H9 (cell line): ENCODE measurements at regions not wholly inside any gene's neighbourhood (a gene's known extent, or its start where the extent isn't known, plus 50 kb on each side); places are given as distances from the start of the nearest gene placed in this dataset.

Experiments used
- DNase-seq: peaks from one replicate; pipeline ENCODE4 v3.0.0-alpha.2; 2017
- H2AFZ ChIP-seq: one replicate; pipeline ENCODE4 v1.6.1; 2013; ENCODE audit warnings: mild to moderate bottlenecking, low read length, control low read depth, moderate library complexity
- H2AK5ac ChIP-seq: 2 replicates; pipeline ENCODE4 v1.6.1; 2013; ENCODE audit warnings: low read length, control low read depth, mixed read lengths; ENCODE audit not compliant: insufficient read length
- H2BK120ac ChIP-seq: one replicate; pipeline ENCODE4 v1.6.1; 2013; ENCODE audit warnings: low read depth, mild to moderate bottlenecking, low read length, control low read depth, inconsistent platforms; ENCODE audit not compliant: poor library complexity, severe bottlenecking
- H2BK12ac ChIP-seq: 2 replicates; pipeline ENCODE4 v1.6.1; 2013; ENCODE audit warnings: low read length, control low read depth, mixed read lengths, low read depth; ENCODE audit not compliant: insufficient read length
- H2BK15ac ChIP-seq: 2 replicates; pipeline ENCODE4 v1.6.1; 2013; ENCODE audit warnings: low read depth, low read length, control low read depth
- H2BK20ac ChIP-seq: one replicate; pipeline ENCODE4 v1.6.1; 2013; ENCODE audit warnings: low read depth, mild to moderate bottlenecking, low read length, control low read depth, inconsistent platforms; ENCODE audit not compliant: poor library complexity, severe bottlenecking
- H2BK5ac ChIP-seq: 2 replicates; pipeline ENCODE4 v1.6.1; 2013; ENCODE audit warnings: low read length, control low read depth, mixed read lengths; ENCODE audit not compliant: insufficient read length
- H3K14ac ChIP-seq: 2 replicates; pipeline ENCODE4 v1.6.1; 2013; ENCODE audit warnings: low read length, control low read depth; ENCODE audit not compliant: insufficient read depth
- H3K18ac ChIP-seq: 2 replicates; pipeline ENCODE4 v1.6.1; 2013; ENCODE audit warnings: low read depth, mild to moderate bottlenecking, mixed read lengths, low read length, control low read depth; ENCODE audit not compliant: insufficient read length
- H3K23ac ChIP-seq: 2 replicates; pipeline ENCODE4 v1.6.1; 2013; ENCODE audit warnings: low read length, control low read depth, mixed read lengths, low read depth; ENCODE audit not compliant: insufficient read length
- H3K23me2 ChIP-seq: 2 replicates; pipeline ENCODE4 v1.6.1; 2013; ENCODE audit warnings: low read depth, mild to moderate bottlenecking, mixed read lengths, low read length, control low read depth; ENCODE audit not compliant: insufficient read length, poor library complexity, severe bottlenecking
- H3K27ac ChIP-seq: 2 replicates; pipeline ENCODE4 v1.5.1; 2013; ENCODE audit warnings: low read length, control low read depth, mixed read lengths, low read depth; ENCODE audit not compliant: insufficient read length
- H3K27me3 ChIP-seq: 2 replicates; pipeline ENCODE4 v1.6.1; 2013; ENCODE audit warnings: low read length, control low read depth, inconsistent platforms; ENCODE audit not compliant: insufficient read depth
- H3K4ac ChIP-seq: 2 replicates; pipeline ENCODE4 v1.6.1; 2013; ENCODE audit warnings: low read depth, mild to moderate bottlenecking, control low read depth, inconsistent platforms, low read length, moderate library complexity
- H3K4me1 ChIP-seq: 2 replicates; pipeline ENCODE4 v1.6.1; 2013; ENCODE audit warnings: low read length, control low read depth, inconsistent platforms; ENCODE audit not compliant: insufficient read depth
- H3K4me2 ChIP-seq: 2 replicates; pipeline ENCODE4 v1.6.1; 2013; ENCODE audit warnings: low read length, control low read depth, mixed read lengths; ENCODE audit not compliant: insufficient read length, insufficient read depth
- H3K56ac ChIP-seq: 2 replicates; pipeline ENCODE4 v1.6.1; 2013; ENCODE audit warnings: low read depth, mild to moderate bottlenecking, mixed read lengths, low read length, control low read depth; ENCODE audit not compliant: insufficient read length
- H3K79me1 ChIP-seq: 2 replicates; pipeline ENCODE4 v1.6.1; 2013; ENCODE audit warnings: low read depth, mild to moderate bottlenecking, moderate library complexity, low read length, control low read depth, inconsistent platforms; ENCODE audit not compliant: insufficient read depth, poor library complexity, severe bottlenecking
- H3K79me2 ChIP-seq: 2 replicates; pipeline ENCODE4 v1.6.1; 2013; ENCODE audit warnings: low read length, control low read depth, inconsistent platforms; ENCODE audit not compliant: insufficient read depth
- H3K9ac ChIP-seq: 2 replicates; pipeline ENCODE4 v1.6.1; 2013; ENCODE audit warnings: low read length, control low read depth, mixed read lengths; ENCODE audit not compliant: insufficient read length; ENCODE audit errors: extremely low read depth
- H3K9me3 ChIP-seq: one replicate; pipeline ENCODE4 v1.6.1; 2013; ENCODE audit warnings: low read depth, low read length, inconsistent platforms; ENCODE audit not compliant: control insufficient read depth
- H3T11ph ChIP-seq: one replicate; pipeline ENCODE4 v1.6.1; 2013; ENCODE audit warnings: mild to moderate bottlenecking, low read length, control low read depth, inconsistent platforms
- H4K20me1 ChIP-seq: one replicate; pipeline ENCODE4 v1.6.1; 2013; ENCODE audit not compliant: control insufficient read depth, insufficient read length, insufficient read depth
- H4K5ac ChIP-seq: 2 replicates; pipeline ENCODE4 v1.6.1; 2013; ENCODE audit warnings: low read depth, mild to moderate bottlenecking, mixed read lengths, low read length, control low read depth; ENCODE audit not compliant: insufficient read length
- H4K8ac ChIP-seq: replicated peaks from 2 replicates; pipeline ENCODE4 v1.6.1; 2013; ENCODE audit warnings: low read length, control low read depth, mixed read lengths, low read depth; ENCODE audit not compliant: insufficient read length
- H4K91ac ChIP-seq: 2 replicates; pipeline ENCODE4 v1.6.1; 2013; ENCODE audit warnings: low read depth, mild to moderate bottlenecking, moderate library complexity, mixed read lengths, low read length, control low read depth; ENCODE audit not compliant: insufficient read length
- H3K27ac Mint-ChIP-seq, 3 experiments: 2 replicates in 2 of 3; 3 replicates in 1 of 3; pipeline ENCODE4 v1.8.0; 2020 to 2021; ENCODE audit warnings: mixed read lengths in 3 of 3, mild to moderate bottlenecking in 1 of 3, moderate library complexity in 1 of 3
- H3K27me3 Mint-ChIP-seq: 2 replicates; pipeline ENCODE4 v1.8.0; 2021; ENCODE audit warnings: low read depth, mild to moderate bottlenecking, moderate library complexity, mixed read lengths
- H3K36me3 Mint-ChIP-seq, 3 experiments: 2 replicates in 2 of 3; 3 replicates in 1 of 3; pipeline ENCODE4 v1.8.0; 2020 to 2021; ENCODE audit warnings: low read depth in 3 of 3, mixed read lengths in 3 of 3; ENCODE audit not compliant: insufficient read depth in 1 of 3
- H3K4me1 Mint-ChIP-seq, 2 experiments: 2 replicates each; pipeline ENCODE4 v1.8.0; 2020; ENCODE audit warnings: mixed read lengths in 2 of 2
- H3K4me3 Mint-ChIP-seq, 2 experiments: 2 replicates in 1 of 2; 3 replicates in 1 of 2; pipeline ENCODE4 v1.8.0; 2020 to 2021; ENCODE audit warnings: mild to moderate bottlenecking in 2 of 2, mixed read lengths in 2 of 2, moderate library complexity in 1 of 2
- H3K9me3 Mint-ChIP-seq, 2 experiments: 2 replicates in 1 of 2; 3 replicates in 1 of 2; pipeline ENCODE4 v1.8.0; 2020; ENCODE audit warnings: mild to moderate bottlenecking in 2 of 2, mixed read lengths in 2 of 2, moderate library complexity in 1 of 2
- CTCF ChIP-seq: fragments of 200-600 bp; sonication (generic); conservative IDR thresholded peaks from 3 replicates; pipeline ENCODE4 v1.8.0; 2021; ENCODE audit warnings: antibody characterized with exemption, mild to moderate bottlenecking
- WGBS: extraction: QIAGEN DNeasy Blood & Tissue Kit; methylation state at CpG from one replicate; pipeline ENCODE4 v1.1.7; 2013; ENCODE audit warnings: missing lambda C conversion rate, low lambda C conversion rate, mixed read lengths; ENCODE audit not compliant: insufficient read length; ENCODE audit errors: extremely low coverage; 5-methylcytosine and 5-hydroxymethylcytosine counted together

GRCh38 chr1:95924684-95925083 lies 690.7 kb downstream of the RWDD3 start:
- H3K23ac ChIP-seq: no peak overlapping the region
- Mint-ChIP-seq H3K4me3 (no peak overlapping the region), H3K4me1 (no peaks in the 10 kb centered on the region), H3K27me3 (no peaks in the 10 kb centered on the region), H3K27ac (no peak overlapping the region; a peak in 1 of 7 replicates), H3K9me3 (no peaks in the 10 kb centered on the region), H3K36me3 (no peaks in the 10 kb centered on the region)
- no peak overlapping the region for H2BK15ac ChIP-seq
- no peaks in the 10 kb centered on the region for H3K79me2 ChIP-seq
- H3K9me3 ChIP-seq: no peaks in the 10 kb centered on the region
- H3K56ac ChIP-seq: no peak overlapping the region
- no peak overlapping the region for H2AFZ ChIP-seq
- DNase-seq: no peak
- no CpG with 5 or more reads among the region's 4 CpGs for WGBS
- no peak overlapping the region for H3K4me2 ChIP-seq
- H3K23me2 ChIP-seq: no peaks in the 10 kb centered on the region
- H3K4me1 ChIP-seq: no peaks in the 10 kb centered on the region
- H4K91ac ChIP-seq: no peak overlapping the region
- H3K18ac ChIP-seq: no peak overlapping the region
- no peak overlapping the region for H3T11ph ChIP-seq
- H4K5ac ChIP-seq: no peak overlapping the region
- H4K20me1 ChIP-seq: no peaks in the 10 kb centered on the region
- H3K27ac ChIP-seq: no peak overlapping the region
- H2AK5ac ChIP-seq: no peak overlapping the region
- no peak overlapping the region for H3K14ac ChIP-seq
- no peak overlapping the region for H2BK120ac ChIP-seq
- H3K9ac ChIP-seq: no peak overlapping the region
- no peak overlapping the region for H4K8ac ChIP-seq
- H2BK20ac ChIP-seq: no peak overlapping the region
- no peak for TF ChIP-seq CTCF
- H3K4ac ChIP-seq: no peak overlapping the region
- H2BK12ac ChIP-seq: no peak overlapping the region
- no peak overlapping the region for H2BK5ac ChIP-seq
- H3K27me3 ChIP-seq: no peaks in the 10 kb centered on the region
- no peaks in the 10 kb centered on the region for H3K79me1 ChIP-seq
